Activated CD4-positive, alpha-beta T cell treated with anti-CD3 and anti-CD28 coated beads, Interleukin-2, amount 50 U/mL, for 48 hours (primary cell): ENCODE measurements at regions not wholly inside any gene's neighbourhood (a gene's known extent, or its start where the extent isn't known, plus 50 kb on each side); places are given as distances from the start of the nearest gene placed in this dataset.
"Not testable (repeated sequence)": the region's sequence is repeated elsewhere in the genome, so short reads cannot be mapped to it uniquely, and the experiment has no call there.

ENCODE experiments used
- DNase-seq, 2 experiments: peaks; one replicate each; pipeline ENCODE4 v3.0.0-alpha.2; 2020

GRCh38 chr17:63189082-63189481 lies 223.0 kb downstream of the TANC2 start:
- DNase-seq, result no peak

DNA sequence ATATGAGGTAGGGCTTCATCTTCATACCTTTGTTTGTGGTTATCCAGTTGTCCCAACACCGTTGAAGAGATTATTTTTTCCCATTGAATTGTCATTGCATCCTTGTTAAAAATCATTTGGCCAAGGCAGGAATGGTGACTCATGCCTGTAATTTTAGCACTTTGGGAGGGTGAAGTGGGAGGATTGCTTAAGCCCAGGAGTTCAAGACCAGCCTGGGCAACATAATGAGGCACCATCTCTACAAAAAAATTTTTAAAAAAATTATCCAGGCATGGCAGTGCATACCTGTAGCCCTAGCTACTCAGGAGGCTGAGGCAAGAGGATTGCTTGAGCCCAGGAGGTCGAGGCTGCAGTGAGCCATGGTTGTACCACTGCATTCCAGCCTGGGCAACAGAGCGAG lies 223.9 kb downstream of the TANC2 start:
- no peak for DNase-seq

DNA sequence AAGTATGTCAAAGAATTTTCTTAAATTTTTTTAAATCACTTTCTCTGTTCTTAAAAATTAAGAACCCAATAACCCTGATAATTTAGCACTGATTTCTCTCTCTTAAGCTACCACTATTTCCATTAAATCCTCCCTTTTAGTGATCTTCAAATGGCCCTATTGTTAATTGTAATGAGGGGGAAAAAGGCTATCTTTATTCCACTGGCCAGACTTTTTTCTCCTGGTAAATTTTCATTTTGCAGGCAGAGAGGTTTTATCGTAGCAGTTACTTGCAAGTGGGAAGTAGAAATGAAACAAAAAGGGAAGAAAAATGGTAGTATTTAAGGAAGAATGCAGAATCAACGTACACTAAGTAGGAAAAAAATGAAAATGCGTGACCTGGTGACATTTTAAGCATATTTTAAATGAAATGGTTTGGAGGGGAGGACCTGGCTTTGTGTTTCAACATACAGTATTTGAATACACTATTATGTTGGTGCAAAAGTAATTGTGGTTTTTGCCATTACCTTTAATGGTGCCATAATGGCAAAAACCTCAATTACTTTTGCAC lies 224.9 kb downstream of the TANC2 start:
- DNase-seq, result no peak

DNA sequence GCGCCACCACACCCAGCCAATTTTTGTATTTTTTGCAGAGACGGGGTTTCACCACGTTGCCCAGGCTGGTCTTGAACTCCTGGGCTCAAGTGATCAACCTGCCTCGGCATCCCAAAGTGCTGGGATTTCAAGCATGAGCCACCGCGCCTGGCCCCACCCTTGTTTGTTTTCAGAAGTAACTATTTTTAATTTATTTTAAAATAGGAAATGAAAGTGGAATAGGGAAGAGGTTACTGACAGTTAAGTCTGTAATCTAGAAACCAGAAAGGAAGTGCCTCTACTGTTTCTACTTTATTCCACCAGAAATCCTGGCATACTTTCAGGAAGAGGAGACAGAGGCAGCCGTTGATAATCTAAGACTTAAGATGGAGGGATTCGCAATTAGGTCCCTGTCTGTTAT lies 225.6 kb downstream of the TANC2 start:
- no peak for DNase-seq

DNA sequence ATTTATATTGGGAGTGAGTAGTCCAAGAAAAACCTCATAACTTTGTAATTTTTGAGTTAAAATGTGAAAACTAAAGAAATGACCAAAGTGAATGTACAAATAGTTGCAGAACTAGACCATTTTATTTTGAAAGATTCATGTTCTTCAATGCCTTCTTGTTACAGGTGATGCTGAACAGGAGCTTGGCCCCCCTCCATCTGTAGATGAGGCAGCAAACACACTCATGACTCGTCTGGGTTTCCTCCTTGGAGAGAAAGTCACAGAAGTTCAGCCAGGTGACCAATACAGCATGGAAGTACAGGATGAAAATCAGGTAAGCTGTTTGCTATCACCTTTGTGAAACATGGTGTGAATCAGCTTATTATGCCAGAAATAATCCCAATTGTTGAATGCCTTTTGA lies 227.8 kb downstream of the TANC2 start:
- DNase-seq, result no peak

DNA sequence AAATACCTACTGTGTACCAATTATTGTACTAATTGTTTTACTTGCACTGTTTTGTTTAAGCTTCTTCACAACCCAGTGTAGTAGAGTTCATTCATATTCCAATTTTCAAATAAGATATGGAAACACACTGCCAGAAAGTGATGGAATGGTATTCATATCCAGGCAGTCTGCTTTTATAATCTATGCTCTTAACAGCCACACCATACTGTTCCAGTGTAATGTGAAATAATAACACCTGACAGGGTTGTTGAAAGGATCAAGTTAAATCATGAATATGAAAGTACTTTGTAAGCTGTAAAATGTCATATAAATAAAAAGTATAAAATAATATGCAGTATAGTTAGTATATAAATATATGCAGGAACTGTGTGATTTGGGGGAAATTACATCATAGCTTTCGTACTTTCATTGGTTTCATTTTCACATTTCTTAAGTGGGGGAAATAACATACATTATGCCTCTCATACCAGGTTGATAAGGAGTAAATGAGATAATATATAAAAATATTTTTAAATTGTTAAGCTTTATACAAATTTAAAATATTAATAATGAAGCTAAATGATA lies 230.8 kb downstream of the TANC2 start:
- DNase-seq, result no peak

DNA sequence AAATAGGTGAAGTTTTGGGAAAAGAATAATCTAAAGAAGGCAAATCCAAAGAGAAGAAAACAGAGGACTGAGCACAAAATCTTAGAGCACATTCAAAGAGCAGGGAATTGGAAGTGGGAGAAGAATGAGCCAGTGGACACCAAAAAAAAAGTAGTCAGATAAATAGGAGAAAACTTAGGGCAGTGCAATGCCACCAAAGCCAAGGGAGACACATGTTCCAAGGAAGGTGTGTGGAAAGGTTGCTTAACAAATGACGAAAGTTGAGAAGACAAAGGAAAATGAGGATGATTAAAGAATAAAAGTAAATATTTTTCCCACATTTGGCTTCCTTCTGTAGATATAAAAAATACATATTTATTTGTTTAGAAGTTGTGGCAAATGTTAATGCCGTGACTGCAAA lies 237.6 kb downstream of the TANC2 start:
- DNase-seq, result no peak

DNA sequence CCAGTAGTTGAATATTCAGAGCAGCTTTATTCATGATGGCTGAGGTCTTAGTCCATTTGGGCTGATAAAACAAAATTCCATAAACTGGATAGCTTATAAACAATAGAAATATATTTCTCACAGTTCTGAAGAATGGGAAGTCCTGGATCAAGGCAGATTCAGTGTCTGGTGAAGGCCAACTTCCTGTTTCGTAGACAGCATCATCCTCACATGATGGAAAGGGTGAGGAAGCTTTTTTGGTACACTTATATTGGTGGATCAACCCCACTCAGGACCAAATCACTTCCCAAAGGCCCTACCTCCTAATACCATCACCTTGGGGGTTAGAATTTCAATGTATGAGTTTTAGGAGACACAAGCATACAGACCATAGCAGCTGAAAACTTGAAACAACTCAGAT lies 224.2 kb downstream of the CYB561 start:
- no peak for DNase-seq

DNA sequence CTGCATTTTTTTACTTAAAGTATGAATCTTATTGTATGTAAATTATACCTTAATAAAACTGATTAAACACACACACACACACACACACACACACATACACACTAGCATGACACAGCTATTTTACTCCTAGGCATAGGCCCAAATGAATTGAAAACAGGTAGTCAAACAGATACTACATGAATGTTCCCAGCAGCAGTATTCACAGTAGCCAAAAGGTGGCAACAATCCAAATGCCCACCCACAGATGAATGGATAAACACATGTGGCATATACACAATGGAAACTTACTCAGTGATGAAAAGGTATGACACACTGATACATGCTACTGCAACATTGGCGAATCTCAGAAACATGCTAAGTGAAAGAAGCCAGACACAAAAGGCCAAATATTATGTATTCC lies 223.5 kb downstream of the CYB561 start:
- peak; percentile 16 to 31 for DNase-seq

- DNase-seq, result no peak
Measured at GRCh38 chr17:63223212-63223911, 222.7 kb downstream of the CYB561 start.

DNA sequence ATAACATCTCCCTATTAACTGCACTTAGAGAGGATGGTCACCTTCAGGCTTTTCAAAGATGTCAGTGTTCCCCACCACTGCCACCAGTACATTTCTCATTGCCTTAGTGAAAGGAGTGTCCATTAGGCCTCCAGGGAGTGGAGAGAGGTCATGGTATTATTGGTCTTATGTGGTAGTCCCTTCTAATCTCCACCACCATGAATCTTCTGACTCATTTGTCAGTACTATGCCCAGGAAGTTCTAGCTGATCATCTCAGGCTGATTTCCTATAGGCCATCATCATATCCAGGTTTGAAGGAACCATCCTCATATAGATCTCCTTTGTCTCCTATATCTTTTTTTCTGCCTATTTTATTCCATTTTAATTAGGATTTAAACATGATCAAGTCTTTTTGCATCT lies 221.5 kb downstream of the CYB561 start:
- no peak for DNase-seq

DNA sequence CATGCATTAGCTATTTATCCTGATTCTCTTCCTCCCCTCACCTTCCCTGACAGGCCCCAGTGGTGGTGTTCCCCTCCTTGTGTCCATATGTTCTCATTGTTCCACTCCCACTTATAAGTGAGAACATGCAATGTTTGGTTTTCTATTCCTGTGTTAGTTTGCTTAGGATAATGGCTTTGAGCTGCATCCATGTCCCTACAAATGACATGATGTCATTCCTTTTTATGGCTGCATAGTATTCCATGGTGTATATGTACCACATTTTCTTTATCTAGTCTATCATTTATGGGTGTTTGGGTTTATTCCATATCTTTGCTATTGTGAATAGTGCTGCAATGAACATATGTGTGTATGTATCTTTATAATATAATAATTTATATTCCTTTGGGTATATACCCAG lies 219.4 kb downstream of the CYB561 start:
- not testable (repeated sequence) for DNase-seq

DNA sequence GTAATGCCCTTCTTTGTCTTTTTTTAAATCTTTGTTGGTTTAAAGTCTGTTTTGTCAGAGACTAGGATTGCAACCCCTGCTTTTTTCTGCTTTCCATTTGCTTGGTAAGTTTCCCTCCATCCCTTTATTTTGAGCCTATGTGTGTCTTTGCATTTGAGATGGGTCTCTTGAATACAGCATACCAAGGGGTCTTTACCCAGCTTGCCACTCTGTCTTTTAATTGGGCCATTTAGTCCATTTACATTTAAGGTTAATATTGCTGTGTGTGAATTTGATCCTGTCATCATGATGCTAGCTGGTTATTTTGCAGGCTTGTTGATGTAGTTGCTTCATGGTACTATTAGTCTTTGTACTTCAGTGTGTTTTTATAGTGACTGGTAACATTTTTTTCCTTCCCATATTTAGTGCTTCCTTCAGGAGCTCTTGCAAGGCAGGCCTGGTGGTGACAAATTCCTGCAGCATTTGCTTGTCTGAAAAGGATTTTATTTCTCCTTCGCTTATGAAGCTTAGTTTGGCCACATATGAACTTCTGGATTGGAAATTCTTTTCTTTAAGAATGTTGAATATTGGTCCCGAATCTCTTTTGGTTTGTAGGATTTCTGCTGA lies 215.0 kb downstream of the CYB561 start:
- not testable (repeated sequence) for DNase-seq

DNA sequence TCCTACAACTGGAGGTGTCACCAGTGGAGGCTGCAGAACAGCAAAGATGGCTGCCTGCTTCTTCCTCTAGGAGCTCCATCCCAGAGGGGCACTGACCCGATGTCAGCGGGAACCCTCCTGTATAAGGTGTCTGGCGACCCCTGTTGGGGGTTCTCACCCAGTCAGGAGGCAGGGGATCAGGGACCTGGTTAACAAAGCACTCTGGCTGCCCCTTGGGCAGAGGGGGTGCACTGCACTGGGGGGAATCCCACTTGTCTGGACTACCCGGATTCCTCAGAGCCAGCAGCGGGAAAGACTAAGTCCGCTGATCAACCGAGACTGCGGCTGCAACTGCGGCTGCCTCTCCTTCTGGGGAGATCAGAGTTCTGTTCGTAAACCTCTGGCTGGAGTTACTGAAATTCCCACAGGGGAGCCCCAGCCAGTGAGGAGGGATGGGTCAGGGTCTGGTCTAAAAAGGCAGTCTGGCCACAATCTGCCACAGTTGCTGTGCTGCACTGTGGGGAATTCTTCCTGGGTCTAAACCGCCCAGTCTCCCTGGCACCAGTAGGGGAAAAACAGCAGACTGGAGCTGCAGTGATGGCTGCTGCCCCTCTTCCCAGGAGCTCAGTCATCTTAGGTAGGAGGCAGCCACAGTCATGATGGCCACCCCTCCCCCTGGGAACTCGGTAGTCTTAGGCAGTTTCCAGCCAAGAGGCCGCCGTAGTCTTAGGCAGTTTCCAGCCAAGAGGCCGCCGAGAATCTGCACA lies 213.4 kb downstream of the CYB561 start:
- DNase-seq, result no peak

DNA sequence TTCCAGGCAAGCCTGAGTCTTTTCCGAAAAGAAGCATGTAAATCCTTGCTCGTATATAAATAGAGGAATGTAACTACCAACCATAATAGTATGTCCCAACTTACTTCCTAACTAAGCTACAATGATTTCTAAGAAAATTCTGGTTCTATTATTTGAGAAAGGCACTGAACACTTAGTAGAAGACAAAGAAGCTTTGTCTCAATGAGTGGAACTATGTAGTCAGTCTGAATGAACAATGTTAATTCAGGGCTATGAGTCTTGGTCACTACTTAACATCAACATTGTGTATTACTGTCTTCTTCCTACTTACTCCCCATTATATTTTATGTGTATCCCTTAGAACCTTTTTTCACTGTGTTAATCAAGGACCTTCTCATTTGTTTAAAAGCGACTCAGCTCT lies 206.0 kb downstream of the CYB561 start:
- no peak for DNase-seq

GRCh38 chr17:63246344-63246743 lies 199.8 kb downstream of the CYB561 start:
- no peak for DNase-seq

DNA sequence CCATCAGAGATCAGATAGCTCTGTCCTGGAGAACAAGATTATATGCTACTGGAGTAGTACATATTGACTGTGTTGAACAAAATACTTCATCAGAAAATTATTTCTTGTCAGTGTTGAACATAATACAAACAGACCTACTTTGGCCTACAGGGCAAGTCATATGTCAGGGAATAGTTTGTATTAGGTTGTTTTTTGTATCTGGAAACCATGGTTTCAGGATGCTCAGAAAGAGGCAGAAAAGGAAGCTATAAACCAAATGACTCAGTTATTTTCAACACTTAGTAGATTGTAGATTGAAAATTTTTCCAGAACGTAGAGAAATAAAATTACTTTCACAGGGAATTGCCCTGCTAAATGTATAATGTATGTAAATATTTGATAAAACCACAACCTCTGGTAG lies 198.4 kb downstream of the CYB561 start:
- no peak for DNase-seq

DNA sequence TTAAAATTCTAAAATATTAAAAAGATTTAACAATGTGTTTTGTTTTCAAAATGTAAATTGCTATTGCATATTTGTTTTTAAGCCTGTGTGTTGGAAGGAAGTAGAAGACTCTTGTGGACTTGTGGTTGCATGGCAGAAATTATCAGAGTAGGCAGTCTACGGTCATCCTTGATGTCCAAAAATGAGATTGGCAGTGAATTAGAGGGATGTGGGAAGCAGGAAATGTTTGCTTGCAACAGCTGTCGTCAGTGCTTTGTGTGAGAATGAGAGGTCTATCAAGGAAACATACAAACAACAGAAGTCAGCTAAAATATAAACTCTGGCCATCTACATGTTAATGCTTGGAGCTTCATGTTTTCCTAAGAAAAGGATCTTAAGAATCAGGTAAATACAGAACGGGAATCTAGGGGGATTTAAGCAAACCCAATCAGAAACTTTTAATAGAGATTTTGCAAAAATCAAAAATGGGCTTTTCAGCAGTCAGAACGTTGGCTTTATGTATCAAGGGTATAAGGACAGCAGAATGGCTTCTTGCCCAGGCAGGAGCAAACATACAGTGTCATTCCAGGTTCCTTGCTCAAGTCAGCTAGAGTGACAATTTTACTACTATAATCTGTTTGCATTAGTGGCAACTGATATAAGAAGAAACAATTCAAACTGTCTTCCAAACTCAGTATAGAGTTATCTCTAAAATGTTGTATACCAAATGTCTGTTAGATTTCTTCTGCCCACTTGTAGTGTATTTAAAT lies 196.7 kb downstream of the CYB561 start:
- DNase-seq, result no peak

- DNase-seq, result no peak
Measured at GRCh38 chr17:63250830-63251229, 195.3 kb downstream of the CYB561 start.

DNA sequence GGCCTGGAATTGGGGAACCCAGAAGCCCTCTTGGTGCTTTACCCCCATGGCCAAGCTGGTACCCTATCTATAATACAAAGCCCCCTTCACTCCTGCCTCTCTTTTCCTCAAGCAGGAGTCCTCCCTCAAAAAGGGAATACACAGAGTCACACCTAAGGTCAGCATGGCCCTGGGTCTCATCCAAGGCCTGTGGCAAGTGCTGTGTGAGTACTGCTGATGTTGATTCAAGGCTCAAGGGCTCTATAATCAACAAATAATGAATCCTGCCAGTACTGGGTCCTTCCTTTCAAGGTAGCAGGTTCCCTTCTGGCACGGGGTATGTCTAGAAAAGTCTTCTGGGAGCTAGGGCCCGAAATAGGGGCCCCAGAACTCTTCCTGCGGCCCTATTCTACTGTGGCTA lies 187.3 kb downstream of the CYB561 start:
- DNase-seq, result no peak

DNA sequence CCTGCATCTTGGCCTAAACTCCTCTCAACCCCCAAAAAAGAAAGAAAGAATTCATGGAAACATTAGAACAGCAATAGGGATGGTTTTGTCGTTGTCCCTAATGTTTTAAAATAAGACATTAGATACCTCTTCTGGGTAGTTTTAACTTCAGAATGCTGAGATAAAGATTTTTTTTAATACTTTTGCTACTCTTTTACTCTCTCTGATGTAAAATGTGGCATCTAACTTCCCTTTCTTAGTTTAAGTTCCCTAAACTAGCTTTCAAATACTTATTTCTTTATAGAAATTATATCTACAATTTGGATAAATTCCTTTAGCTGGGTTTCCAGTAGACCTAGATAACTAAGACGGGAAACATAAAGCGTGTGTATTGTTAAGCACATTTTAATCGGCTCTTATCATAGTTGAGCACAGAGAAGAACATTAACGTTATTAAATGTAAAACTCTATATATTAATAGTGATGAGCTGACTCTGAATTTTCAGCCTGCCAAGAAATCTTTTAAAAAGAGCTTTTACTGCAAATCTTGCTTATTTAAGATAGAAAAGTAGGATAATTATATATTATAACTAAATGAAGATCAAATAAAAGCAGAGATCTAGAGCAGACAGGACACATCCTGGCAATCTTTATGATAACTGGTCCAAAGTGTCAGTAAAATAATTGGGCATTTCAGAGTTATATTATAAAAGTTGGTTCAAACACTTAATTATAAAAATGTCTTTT lies 183.2 kb downstream of the CYB561 start:
- DNase-seq, result no peak

GRCh38 chr17:63265526-63265925 lies 180.6 kb downstream of the CYB561 start:
- DNase-seq, result no peak
